Tibial artery (tissue), 4 donors: ENCODE measurements at regions not wholly inside any gene's neighbourhood (a gene's known extent, or its start where the extent isn't known, plus 50 kb on each side); places are given as distances from the start of the nearest gene placed in this dataset.

Experiments
- DNase-seq, 2 donors: peaks; one replicate each; pipeline ENCODE4 v3.0.0-alpha.2; 2019
- H3K27ac ChIP-seq, 2 donors: fragments of 200-600 bp; sonication (generic) in 1 of 2; 1 replicate in 1 of 2; 2 replicates in 1 of 2; pipeline ENCODE4 v1.5.1; 2018 to 2019; ENCODE audit warnings: mild to moderate bottlenecking in 1 of 2
- H3K27me3 ChIP-seq, 2 donors: fragments of 200-600 bp; sonication (generic) in 1 of 2; one replicate each; pipeline versions ENCODE4 v1.5.1 to v1.6.0; 2016 to 2019
- H3K36me3 ChIP-seq, 3 donors: fragments of 200-600 bp; sonication (generic) in 2 of 3; one replicate each; pipeline ENCODE4 v1.5.1; 2016 to 2019; ENCODE audit warnings: mild to moderate bottlenecking in 2 of 3
- H3K4me1 ChIP-seq, 4 donors: fragments of 200-600 bp; sonication (generic) in 2 of 4; 1 replicate in 3 of 4; 2 replicates in 1 of 4; pipeline ENCODE4 v1.5.1; 2016 to 2019
- H3K4me3 ChIP-seq, 2 donors: fragments of 200-600 bp; sonication (generic) in 1 of 2; 1 replicate in 1 of 2; 2 replicates in 1 of 2; pipeline ENCODE4 v1.5.1; 2018 to 2019; ENCODE audit warnings: mild to moderate bottlenecking in 2 of 2
- H3K9me3 ChIP-seq, 3 donors: fragments of 200-600 bp; sonication (generic) in 1 of 3; one replicate each; pipeline ENCODE4 v1.5.1; 2016 to 2019
- intact Hi-C: fragments of 100-400 bp; cut with DNase I; formaldehyde crosslinking; loops from one replicate; pipeline ENCODE4 v1.15.0; 2023; ENCODE audit warnings: low total_unique reads
- TF ChIP-seq, protein P1 (sequence below), 2 experiments: fragments of 200-600 bp in 1 of 2; fragments of 450-650 bp in 1 of 2; IDR thresholded peaks; one replicate each; pipeline ENCODE4 v1.5.1; 2017 to 2019; ENCODE audit warnings: antibody characterized with exemption in 2 of 2, mild to moderate bottlenecking in 1 of 2, moderate library complexity in 1 of 2

DNA sequence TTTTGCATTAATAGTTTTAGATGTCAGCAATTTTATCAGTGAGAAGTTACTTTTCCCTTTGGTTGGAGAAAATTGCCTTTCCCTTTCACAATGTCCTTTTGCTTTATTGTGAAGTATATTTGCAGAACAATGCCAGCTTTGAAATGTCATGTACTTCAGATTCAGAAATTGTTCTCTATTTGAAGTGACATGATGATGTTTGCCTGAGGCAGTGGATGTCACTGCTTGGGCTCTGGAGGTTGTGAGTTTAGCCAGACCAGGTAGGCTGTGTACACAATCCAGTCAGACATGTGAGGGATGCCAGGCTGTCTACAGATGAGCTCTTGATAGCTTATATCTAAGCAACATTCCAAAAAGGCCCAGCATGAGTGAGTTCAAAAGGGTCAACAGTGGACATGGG is 451.9 kb upstream of the FBXO33 start:
- Histone ChIP-seq H3K9me3 (peaks cover 0 to 7% (median 4%) of the 10 kb centered on the region in 3 donors), H3K36me3 (no peaks in the 10 kb centered on the region), H3K4me3 (no peak overlapping the region), H3K27me3 (no peaks in the 10 kb centered on the region), H3K27ac (no peak overlapping the region), H3K4me1 (no peaks in the 10 kb centered on the region)
- intact Hi-C loops, result no loop called here
- DNase-seq, result no peak
- TF ChIP-seq, protein P1, sequence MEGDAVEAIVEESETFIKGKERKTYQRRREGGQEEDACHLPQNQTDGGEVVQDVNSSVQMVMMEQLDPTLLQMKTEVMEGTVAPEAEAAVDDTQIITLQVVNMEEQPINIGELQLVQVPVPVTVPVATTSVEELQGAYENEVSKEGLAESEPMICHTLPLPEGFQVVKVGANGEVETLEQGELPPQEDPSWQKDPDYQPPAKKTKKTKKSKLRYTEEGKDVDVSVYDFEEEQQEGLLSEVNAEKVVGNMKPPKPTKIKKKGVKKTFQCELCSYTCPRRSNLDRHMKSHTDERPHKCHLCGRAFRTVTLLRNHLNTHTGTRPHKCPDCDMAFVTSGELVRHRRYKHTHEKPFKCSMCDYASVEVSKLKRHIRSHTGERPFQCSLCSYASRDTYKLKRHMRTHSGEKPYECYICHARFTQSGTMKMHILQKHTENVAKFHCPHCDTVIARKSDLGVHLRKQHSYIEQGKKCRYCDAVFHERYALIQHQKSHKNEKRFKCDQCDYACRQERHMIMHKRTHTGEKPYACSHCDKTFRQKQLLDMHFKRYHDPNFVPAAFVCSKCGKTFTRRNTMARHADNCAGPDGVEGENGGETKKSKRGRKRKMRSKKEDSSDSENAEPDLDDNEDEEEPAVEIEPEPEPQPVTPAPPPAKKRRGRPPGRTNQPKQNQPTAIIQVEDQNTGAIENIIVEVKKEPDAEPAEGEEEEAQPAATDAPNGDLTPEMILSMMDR (IDR thresholded peaks at IDR 0.05), result no peak

DNA sequence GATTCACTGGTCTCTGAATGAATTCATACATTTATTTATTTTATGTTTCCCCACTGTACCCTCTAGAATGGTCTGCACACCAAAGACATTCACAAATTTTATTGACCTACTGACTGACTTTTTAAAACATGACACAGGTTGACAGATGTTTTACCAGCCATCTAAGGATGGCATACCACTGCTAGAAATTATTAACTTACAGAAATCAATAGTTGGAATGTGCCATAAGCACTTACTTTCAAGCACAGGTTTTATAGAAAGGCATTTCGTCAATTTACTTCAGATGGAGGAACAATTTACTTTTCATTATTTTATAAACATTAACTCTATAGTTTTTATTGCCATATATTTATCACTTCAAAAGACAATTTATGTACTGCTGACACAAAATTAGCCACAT is 448.7 kb upstream of the FBXO33 start:
- TF ChIP-seq, protein P1 (IDR thresholded peaks at IDR 0.05), result no peak
- Histone ChIP-seq H3K9me3 (no peaks in the 10 kb centered on the region), H3K27ac (no peak overlapping the region), H3K36me3 (no peaks in the 10 kb centered on the region), H3K27me3 (no peaks in the 10 kb centered on the region), H3K4me3 (no peak overlapping the region), H3K4me1 (no peaks in the 10 kb centered on the region)
- intact Hi-C loops, result no loop called here
- no peak for DNase-seq

DNA sequence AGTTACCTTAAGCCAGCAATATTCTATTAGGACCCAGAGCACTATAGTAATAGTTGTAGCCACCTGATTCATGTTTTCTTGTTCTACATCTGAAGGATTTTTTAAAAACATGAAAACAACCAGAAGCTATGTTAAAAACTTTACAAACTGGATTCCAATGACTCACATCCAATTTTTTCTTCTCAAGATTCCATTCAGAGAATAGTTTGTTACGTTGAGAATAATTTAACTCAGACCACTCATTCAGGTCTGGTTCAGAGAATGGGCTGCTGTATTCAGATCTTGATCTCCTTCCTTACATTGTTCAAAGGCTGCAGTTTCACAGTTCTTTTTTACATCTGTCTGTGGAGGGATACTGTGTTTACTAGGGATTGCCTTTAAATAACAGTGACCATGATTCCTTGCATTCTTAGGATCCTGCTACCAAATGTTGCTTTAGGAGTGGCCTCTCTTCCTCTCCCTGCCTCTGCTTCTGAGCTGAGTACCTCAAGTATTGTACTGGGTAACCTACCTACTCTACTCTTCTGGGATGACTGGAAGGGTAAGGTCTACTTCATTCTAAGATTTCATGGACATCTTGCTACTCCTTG is 448.0 kb upstream of the FBXO33 start:
- H3K4me1 ChIP-seq, result no peaks in the 10 kb centered on the region
- H3K27me3 ChIP-seq, result no peaks in the 10 kb centered on the region
- H3K4me3 ChIP-seq, result no peak overlapping the region
- intact Hi-C loops, result no loop called here
- no peak for DNase-seq
- no peak overlapping the region for H3K27ac ChIP-seq
- TF ChIP-seq, protein P1 (IDR thresholded peaks at IDR 0.05), result no peak
- H3K9me3 ChIP-seq, result no peaks in the 10 kb centered on the region
- H3K36me3 ChIP-seq, result no peaks in the 10 kb centered on the region

DNA sequence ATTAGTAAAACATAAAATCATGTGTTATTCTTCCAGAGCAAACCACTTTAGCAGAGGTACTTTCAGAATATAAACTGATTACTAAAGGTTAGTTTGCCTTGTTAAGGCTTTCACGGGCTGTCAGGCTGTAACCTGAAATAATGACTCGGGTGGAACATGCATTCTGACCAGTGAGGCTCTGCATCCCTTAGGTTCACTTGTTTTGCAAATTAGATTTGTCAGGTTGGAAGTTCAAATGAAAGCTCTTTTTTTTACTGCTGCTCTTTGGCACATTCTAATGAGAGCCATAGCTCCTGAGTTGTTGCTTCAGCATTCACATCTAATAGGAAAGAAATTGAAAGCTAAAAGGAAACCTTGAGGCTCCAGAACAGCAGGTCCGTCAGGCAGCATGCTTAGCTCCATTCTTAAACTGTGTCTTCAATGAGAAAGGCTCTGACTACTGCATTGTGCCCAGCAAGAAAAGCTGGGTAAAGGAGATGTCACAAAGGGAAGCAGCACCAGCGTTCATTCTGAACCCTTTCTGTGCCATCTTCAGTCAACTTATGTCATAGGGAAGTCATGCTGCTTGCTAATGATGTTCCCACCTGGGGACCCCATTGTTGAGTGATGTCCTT is 445.5 kb upstream of the FBXO33 start:
- H3K36me3 ChIP-seq, result no peaks in the 10 kb centered on the region
- intact Hi-C loops, result no loop called here
- H3K27ac ChIP-seq, result no peak overlapping the region

DNA sequence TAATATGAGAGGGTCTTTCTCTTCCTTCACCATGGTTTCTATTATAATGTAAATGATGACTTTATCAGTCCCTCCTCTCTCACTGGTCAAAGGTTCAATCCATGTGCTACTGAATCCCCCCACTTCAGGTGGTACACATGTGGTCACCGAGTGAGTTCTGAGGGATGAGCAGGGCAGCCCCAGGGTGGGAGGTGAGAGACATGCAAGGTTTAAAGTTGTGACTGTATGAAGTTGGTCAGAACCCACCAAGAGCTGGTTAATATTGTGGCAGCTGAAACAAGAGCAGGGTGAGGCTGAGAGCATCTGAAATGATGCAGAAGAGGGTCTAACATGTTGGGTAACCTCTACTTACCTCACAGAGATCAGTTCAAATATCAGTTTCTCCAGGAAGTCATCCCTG is 444.7 kb upstream of the FBXO33 start:
- Histone ChIP-seq H3K9me3 (no peaks in the 10 kb centered on the region), H3K4me3 (no peak overlapping the region), H3K27me3 (no peaks in the 10 kb centered on the region), H3K36me3 (no peaks in the 10 kb centered on the region), H3K4me1 (no peaks in the 10 kb centered on the region), H3K27ac (no peak overlapping the region)
- intact Hi-C loops, result no loop called here
- DNase-seq, result no peak
- TF ChIP-seq, protein P1 (IDR thresholded peaks at IDR 0.05), result no peak

More for the DNA sequence above, 445.5 kb upstream of the FBXO33 start:
- Histone ChIP-seq H3K4me3 (no peak overlapping the region), H3K9me3 (no peaks in the 10 kb centered on the region), H3K27me3 (no peaks in the 10 kb centered on the region), H3K4me1 (no peaks in the 10 kb centered on the region)
- DNase-seq, result no peak
- TF ChIP-seq, protein P1 (IDR thresholded peaks at IDR 0.05), result no peak
